GM12878 (cell line): ENCODE measurements at regions not wholly inside any gene's neighbourhood (a gene's known extent, or its start where the extent isn't known, plus 50 kb on each side); places are given as distances from the start of the nearest gene placed in this dataset.

ENCODE experiments used
- ATAC-seq: fragments of 200-7000 bp; cut with Tn5 transposase; 3 replicates; pipeline ENCODE4 v1.9.1; 2020; ENCODE audit warnings: mild to moderate bottlenecking, moderate library complexity
- BruUV-seq: library from RNA; stranded (reverse); fragments of 400-500 nt; replicated peaks from 2 replicates; lab custom pipeline; 2021; lab: Mats Ljungman, UMichigan
- CTCF ChIA-PET: fragments of 300-600 bp; sonication (Branson Sonifier 250); formaldehyde crosslinking; extraction: SDS; loops from one replicate; lab custom pipeline; 2021; ENCODE audit warnings: inconsistent platforms; lab: Yijun Ruan, JAX
- POLR2A ChIA-PET: fragments of 350-600 bp; formaldehyde crosslinking; extraction: SDS; loops from one replicate; lab custom pipeline; 2021; ENCODE audit warnings: inconsistent platforms; lab: Charles Lee
- RAD21 ChIA-PET: fragments of 300-600 bp; sonication (Branson Sonifier 250); formaldehyde crosslinking; loops from one replicate; lab custom pipeline; 2023; ENCODE audit warnings: antibody characterized with exemption; ENCODE audit not compliant: unreplicated experiment; lab: Charles Lee
- SMC1A ChIA-PET: fragments of 300-600 bp; sonication (Branson Sonifier 250); formaldehyde crosslinking; loops from one replicate; lab custom pipeline; 2023; ENCODE audit not compliant: unreplicated experiment, uncharacterized antibody; lab: Charles Lee
- DNase-seq: peaks from one replicate; pipeline ENCODE4 v3.0.0-alpha.2; 2011; ENCODE audit warnings: low read depth, low spot score
- FAIRE-seq: peaks from 3 replicates; lab custom pipeline; 2011; peaks lifted over from hg19 to GRCh38; lab: Jason Lieb, UNC
- H2AFZ ChIP-seq: 2 replicates; pipeline ENCODE4 v1.6.0; 2011; ENCODE audit warnings: low read depth, low read length, control low read depth; ENCODE audit not compliant: control insufficient read depth
- H3K27ac ChIP-seq: 2 replicates; pipeline ENCODE4 v1.5.1; 2011; ENCODE audit warnings: control low read depth; ENCODE audit not compliant: control insufficient read depth, insufficient read depth
- H3K27me3 ChIP-seq, 2 experiments: replicated peaks in 1 of 2; 2 replicates each; pipeline versions ENCODE4 v1.6.0 to v1.6.1; 2011; ENCODE audit warnings: low read length in 1 of 2; ENCODE audit not compliant: control insufficient read depth in 2 of 2, insufficient read depth in 2 of 2
- H3K36me3 ChIP-seq, 2 experiments: 2 replicates each; pipeline ENCODE4 v1.5.1; 2011; ENCODE audit warnings: low read length in 1 of 2; ENCODE audit not compliant: control insufficient read depth in 2 of 2, insufficient read depth in 2 of 2
- H3K4me1 ChIP-seq: 2 replicates; pipeline ENCODE4 v1.6.1; 2011; ENCODE audit warnings: mild to moderate bottlenecking, low read length, moderate library complexity, mixed read lengths; ENCODE audit not compliant: control insufficient read depth, insufficient read depth
- H3K4me2 ChIP-seq: 2 replicates; pipeline ENCODE4 v1.6.0; 2011; ENCODE audit warnings: control low read depth; ENCODE audit not compliant: control insufficient read depth, insufficient read depth
- H3K4me3 ChIP-seq: fragments of 200-600 bp; sonication (generic); 2 replicates; pipeline ENCODE4 v1.5.1; 2016
- H3K79me2 ChIP-seq: 2 replicates; pipeline ENCODE4 v1.6.0; 2011; ENCODE audit warnings: low read length; ENCODE audit not compliant: control insufficient read depth, insufficient read depth
- H3K9ac ChIP-seq: 2 replicates; pipeline ENCODE4 v1.8.0; 2011; ENCODE audit warnings: low read length, control low read depth, mixed read lengths; ENCODE audit not compliant: control insufficient read depth, insufficient read depth
- H3K9me3 ChIP-seq: replicated peaks from 3 replicates; pipeline ENCODE4 v1.5.1; 2011; ENCODE audit warnings: mild to moderate bottlenecking, low read length; ENCODE audit not compliant: control insufficient read depth, insufficient read depth
- H4K20me1 ChIP-seq: 2 replicates; pipeline ENCODE4 v1.6.0; 2011; ENCODE audit not compliant: control insufficient read depth, insufficient read depth
- BHLHE40 ChIP-seq, 2 experiments: fragments of 450-650 bp in 1 of 2; IDR thresholded peaks; 2 replicates each; pipeline ENCODE4 v1.6.1; 2011 to 2017; ENCODE audit warnings: low read depth in 2 of 2, borderline replicate concordance in 1 of 2, improper control_type of control experiment in 1 of 2, low read length in 1 of 2, mild to moderate bottlenecking in 1 of 2
- CHD4 ChIP-seq: fragments of 200-600 bp; sonication (generic); IDR thresholded peaks from 2 replicates; pipeline ENCODE4 v1.6.1; 2016; ENCODE audit warnings: mild to moderate bottlenecking
- CREB1 ChIP-seq: IDR thresholded peaks from 2 replicates; pipeline ENCODE4 v1.6.1; 2012; ENCODE audit warnings: low read depth, mild to moderate bottlenecking, inconsistent platforms
- CUX1 ChIP-seq: IDR thresholded peaks from 2 replicates; pipeline ENCODE4 v1.6.1; 2012; ENCODE audit warnings: improper control_type of control experiment, low read depth, low read length; ENCODE audit not compliant: insufficient replicate concordance
- GABPA ChIP-seq: IDR thresholded peaks from 2 replicates; pipeline ENCODE4 v1.6.1; 2014; ENCODE audit warnings: antibody characterized with exemption, low read depth, mild to moderate bottlenecking, inconsistent platforms
- HDAC2 ChIP-seq: fragments of 200-600 bp; sonication (generic); IDR thresholded peaks from 2 replicates; pipeline ENCODE4 v1.6.1; 2017
- IRF4 ChIP-seq: IDR thresholded peaks from 2 replicates; pipeline ENCODE4 v1.6.1; 2011; ENCODE audit warnings: low read depth, low read length
- RAD21 ChIP-seq: IDR thresholded peaks from 2 replicates; pipeline ENCODE4 v1.6.1; 2011; ENCODE audit warnings: mild to moderate bottlenecking, low read depth, low read length, moderate library complexity; ENCODE audit not compliant: insufficient read depth
- RCOR1 ChIP-seq: conservative IDR thresholded peaks from 2 replicates; pipeline ENCODE4 v1.6.1; 2012; ENCODE audit warnings: low read depth, low read length, improper control_type of control experiment
- RFX5 ChIP-seq: IDR thresholded peaks from 2 replicates; pipeline ENCODE4 v1.6.1; 2011; ENCODE audit warnings: low read depth, low read length, improper control_type of control experiment
- SMAD1 ChIP-seq: fragments of 450-650 bp; IDR thresholded peaks from 2 replicates; pipeline ENCODE4 v1.6.1; 2018; ENCODE audit warnings: mild to moderate bottlenecking, low read depth; ENCODE audit not compliant: partially characterized antibody
- SMC3 ChIP-seq: IDR thresholded peaks from 2 replicates; pipeline ENCODE4 v1.6.1; 2011; ENCODE audit warnings: low read length, improper control_type of control experiment, borderline replicate concordance
- ZSCAN29 ChIP-seq: fragments of 450-650 bp; IDR thresholded peaks from 2 replicates; pipeline ENCODE4 v1.6.1; 2017; ENCODE audit warnings: mild to moderate bottlenecking, moderate library complexity
- WGBS: methylation state at CpG from one replicate; pipeline ENCODE4 v1.1.6; 2016; ENCODE audit warnings: low lambda C conversion rate; ENCODE audit not compliant: insufficient replicate concordance, insufficient coverage; ENCODE audit errors: missing lambda C conversion rate; 5-methylcytosine and 5-hydroxymethylcytosine counted together
- in situ Hi-C: fragments of 300-500 bp; cut with MboI; formaldehyde crosslinking; loops from 9 replicates; pipeline ENCODE4 v1.14.3; 2018; ENCODE audit warnings: mixed read lengths
- intact Hi-C: fragments of 100-400 bp; cut with micrococcal nuclease; formaldehyde crosslinking; loops from one replicate; pipeline ENCODE4 v1.14.2; 2022; ENCODE audit not compliant: unreplicated experiment

GRCh38 chr5:174953871-174954270, 229.5 kb downstream of the MSX2 start:
- intact Hi-C loops (loop anchor here (5.0 kb wide), 1 partner anchor 503 kb away; no protein-coding TSS in a partner anchor), in situ Hi-C loops (loop anchor here (5.0 to 10.0 kb wide), 2 partner anchors 493 to 741 kb away; no protein-coding TSS in a partner anchor)
- H4K20me1 ChIP-seq = no peaks in the 10 kb centered on the region
- H3K4me3 ChIP-seq = no peak overlapping the region
- no peak overlapping the region for H3K27ac ChIP-seq
- H3K4me1 ChIP-seq = no peaks in the 10 kb centered on the region
- H3K4me2 ChIP-seq = no peak overlapping the region
- SMC1A ChIA-PET = interaction anchor here (0.6 kb wide), 1 partner anchor 13 kb away, joined by 3 read pairs; no protein-coding TSS in a partner anchor
- POLR2A ChIA-PET = no interaction called here
- no peak for ATAC-seq
- no peak for FAIRE-seq
- H2AFZ ChIP-seq = no peak overlapping the region
- 43% methylated on average over 6 of the region's 6 CpGs for WGBS
- no TSS peak for BruUV-seq
- H3K27me3 ChIP-seq = no peaks in the 10 kb centered on the region
- no peaks in the 10 kb centered on the region for H3K36me3 ChIP-seq
- TF ChIP-seq SMAD1 (no peak), HDAC2 (no peak), GABPA (no peak)
- RAD21 ChIA-PET = no interaction called here
- H3K79me2 ChIP-seq = no peaks in the 10 kb centered on the region
- H3K9ac ChIP-seq = no peak overlapping the region
- DNase-seq = no peak
- H3K9me3 ChIP-seq = no peaks in the 10 kb centered on the region
- CTCF ChIA-PET = no interaction called here

GRCh38 chr5:174951151-174951780, 226.9 kb downstream of the MSX2 start:
- H3K79me2 ChIP-seq = no peaks in the 10 kb centered on the region
- no peak overlapping the region for H2AFZ ChIP-seq
- intact Hi-C loops = loop anchor here (1.0 to 5.0 kb wide), 2 partner anchors 493 to 506 kb away; partner anchors contain the start of gene DRD1
- SMC1A ChIA-PET = no interaction called here
- BruUV-seq = no TSS peak
- RAD21 ChIA-PET = no interaction called here
- ATAC-seq (peak; percentile 91), DNase-seq (no peak), FAIRE-seq (peak; percentile 82)
- no peak overlapping the region for H3K9ac ChIP-seq
- no peak overlapping the region for H3K4me3 ChIP-seq
- no peaks in the 10 kb centered on the region for H3K36me3 ChIP-seq
- in situ Hi-C loops = loop anchor here (5.0 to 10.0 kb wide), 2 partner anchors 496 to 744 kb away; no protein-coding TSS in a partner anchor
- H4K20me1 ChIP-seq = no peaks in the 10 kb centered on the region
- CTCF ChIA-PET = interaction anchor here (0.7 to 2.0 kb wide), 9 partner anchors 30 to 750 kb away, joined by 3 to 11 read pairs (median 3); partner anchors contain the start of gene DRD1
- POLR2A ChIA-PET = no interaction called here
- H3K4me1 ChIP-seq = no peaks in the 10 kb centered on the region
- H3K27ac ChIP-seq = no peak overlapping the region
- 34% methylated on average over 5 of the region's 5 CpGs for WGBS
- no peaks in the 10 kb centered on the region for H3K9me3 ChIP-seq
- no peaks in the 10 kb centered on the region for H3K27me3 ChIP-seq
- H3K4me2 ChIP-seq = no peak overlapping the region
- TF ChIP-seq CREB1 = no peak
- no peak for TF ChIP-seq RFX5
- TF ChIP-seq BHLHE40 (IDR thresholded peaks at IDR 0.05; ENCODE audit: borderline replicate concordance in 1 of 2, low read depth in 2 of 2, low read length in 1 of 2) = no peak
- no peak for TF ChIP-seq ZSCAN29
- no peak for TF ChIP-seq RCOR1
- peak; percentile 92 for TF ChIP-seq RAD21
- no peak for TF ChIP-seq IRF4
- no peak for TF ChIP-seq CHD4
- TF ChIP-seq CUX1 = no peak
- TF ChIP-seq SMC3 = peak; percentile 80
